SK-N-DZ (cell line): ENCODE measurements at regions not wholly inside any gene's neighbourhood (a gene's known extent, or its start where the extent isn't known, plus 50 kb on each side); places are given as distances from the start of the nearest gene placed in this dataset.

Experiments
- DNase-seq: peaks from one replicate; pipeline ENCODE4 v3.0.0-alpha.2; 2015; ENCODE audit warnings: low spot score

GRCh38 chr22:46053563-46054090 is 76.7 kb upstream of the WNT7B start:
- no peak for DNase-seq

DNA sequence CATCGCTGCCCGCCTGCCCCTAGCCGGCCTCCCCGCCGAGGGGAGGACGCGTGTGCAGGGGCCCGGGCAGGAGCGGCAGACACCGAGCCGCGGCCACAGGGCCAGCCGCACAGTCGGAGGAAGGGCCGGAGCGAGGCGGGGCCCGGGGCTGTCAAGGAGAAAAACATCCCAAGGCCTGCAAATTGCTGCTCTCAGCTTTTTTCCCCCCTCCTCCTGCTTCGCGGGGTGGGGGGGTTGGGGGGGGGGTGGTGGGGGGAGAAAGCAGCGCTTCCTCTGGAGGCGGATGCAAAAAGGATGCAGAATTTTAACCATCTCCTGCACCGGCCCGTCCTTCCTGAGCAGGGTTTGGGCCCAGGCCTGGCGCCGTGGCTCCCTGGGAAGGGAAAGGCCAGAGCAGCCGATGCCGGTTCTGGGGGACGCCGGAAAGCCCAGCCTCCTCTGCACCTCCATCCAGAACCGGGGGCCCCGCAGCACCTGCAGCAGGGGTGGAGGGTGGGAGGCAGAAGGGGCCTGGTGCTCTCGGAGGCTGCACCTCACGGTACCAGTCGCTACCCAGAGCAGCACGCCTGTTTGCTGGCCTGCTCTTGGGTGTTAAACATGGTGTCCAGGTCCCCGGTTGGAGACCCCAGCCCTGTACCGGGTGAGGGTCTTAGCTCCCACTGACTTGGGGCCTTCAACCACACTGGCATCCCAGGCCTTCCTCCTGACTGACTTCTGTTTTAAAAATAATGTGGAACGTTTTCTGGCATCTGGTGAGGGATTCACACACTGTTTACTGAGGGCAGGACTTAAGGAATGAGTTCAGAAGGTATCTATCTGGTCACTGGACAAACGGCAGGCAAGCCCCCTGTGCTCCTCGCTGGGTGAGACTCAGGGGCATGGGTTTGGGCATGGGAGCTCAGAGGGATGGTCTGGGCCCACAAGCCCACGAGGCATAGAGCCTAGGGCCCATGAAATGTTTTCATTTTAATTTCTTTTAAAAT is 77.4 kb upstream of the WNT7B start:
- no peak for DNase-seq

GRCh38 chr22:46055181-46055875 is 78.4 kb upstream of the WNT7B start:
- no peak for DNase-seq

DNA sequence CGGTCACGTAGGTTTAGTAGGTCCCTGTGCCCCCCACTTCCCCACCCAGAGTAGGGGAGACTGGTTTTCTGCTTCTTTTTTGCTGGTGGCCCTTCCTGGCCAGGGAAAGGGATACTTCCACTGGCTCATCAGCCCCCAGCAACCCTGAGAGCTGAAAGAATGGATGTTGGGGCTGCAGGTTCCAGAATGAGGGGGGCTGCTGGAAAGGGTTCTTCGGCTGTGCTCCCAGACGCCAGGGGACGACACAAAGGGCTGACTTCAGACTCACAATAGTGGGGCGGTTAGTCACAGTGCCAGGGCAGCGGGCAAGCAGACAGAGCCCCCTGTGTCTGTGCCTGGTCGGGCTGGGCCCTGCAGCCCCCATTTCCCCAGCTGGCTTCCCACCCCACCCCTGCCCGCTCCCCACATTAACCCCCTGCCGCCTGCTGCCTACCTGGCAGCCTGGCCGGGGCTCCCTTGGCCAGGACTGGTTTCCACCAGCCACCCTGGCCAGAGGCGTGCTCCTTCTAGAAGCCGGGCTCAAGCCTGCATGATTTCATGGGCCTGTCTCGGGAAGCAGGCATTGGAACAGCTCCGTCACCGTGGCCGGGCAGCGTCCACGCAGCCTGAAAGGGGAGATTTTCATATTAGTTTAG is 79.1 kb upstream of the WNT7B start:
- DNase-seq: no peak

GRCh38 chr22:46056546-46057245 is 79.7 kb upstream of the WNT7B start:
- DNase-seq: no peak

DNA sequence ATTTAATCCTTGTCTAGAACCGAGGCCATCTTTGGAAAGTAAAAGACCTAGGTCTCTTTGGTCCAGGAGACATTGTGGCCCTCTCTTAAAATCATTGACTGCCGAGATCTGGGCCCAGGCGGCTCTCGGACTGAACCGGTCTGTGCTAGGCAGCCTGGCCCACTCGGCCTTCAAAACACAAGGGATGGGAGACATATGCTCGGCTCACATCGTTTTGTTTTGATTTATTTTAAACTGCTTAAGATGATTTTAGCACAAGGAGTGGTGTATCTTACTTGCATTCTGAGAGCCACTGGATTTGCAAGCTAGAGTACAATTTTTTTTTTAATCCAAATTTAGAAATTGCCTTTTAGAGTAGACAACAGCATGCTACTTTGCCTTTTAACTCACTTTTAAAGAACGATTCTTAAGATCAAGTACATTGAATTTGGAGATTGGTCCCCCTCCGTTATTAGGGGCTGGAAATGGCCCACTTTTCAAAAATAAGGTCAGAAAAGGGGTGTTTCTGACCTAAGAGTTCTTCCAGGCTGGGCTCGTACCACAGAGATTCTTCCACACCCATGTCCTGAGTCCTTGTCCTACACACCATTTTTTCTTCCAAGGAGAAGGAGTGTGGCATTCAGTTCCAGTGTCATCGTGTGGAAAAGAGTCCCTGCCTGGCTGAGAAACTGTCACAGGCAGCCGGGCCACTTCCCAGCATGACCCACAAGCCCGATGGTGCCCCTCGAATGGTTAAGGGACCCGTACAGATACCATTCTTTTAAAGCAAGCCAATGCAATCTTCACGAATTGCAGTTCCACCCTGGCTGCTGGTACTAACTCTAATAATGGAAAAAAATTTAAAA is 80.5 kb upstream of the WNT7B start:
- no peak for DNase-seq

GRCh38 chr22:46058091-46058420 is 81.1 kb upstream of the WNT7B start:
- DNase-seq: no peak

- DNase-seq: no peak
Observed at GRCh38 chr22:46058591-46059519, 81.9 kb upstream of the WNT7B start.

DNA sequence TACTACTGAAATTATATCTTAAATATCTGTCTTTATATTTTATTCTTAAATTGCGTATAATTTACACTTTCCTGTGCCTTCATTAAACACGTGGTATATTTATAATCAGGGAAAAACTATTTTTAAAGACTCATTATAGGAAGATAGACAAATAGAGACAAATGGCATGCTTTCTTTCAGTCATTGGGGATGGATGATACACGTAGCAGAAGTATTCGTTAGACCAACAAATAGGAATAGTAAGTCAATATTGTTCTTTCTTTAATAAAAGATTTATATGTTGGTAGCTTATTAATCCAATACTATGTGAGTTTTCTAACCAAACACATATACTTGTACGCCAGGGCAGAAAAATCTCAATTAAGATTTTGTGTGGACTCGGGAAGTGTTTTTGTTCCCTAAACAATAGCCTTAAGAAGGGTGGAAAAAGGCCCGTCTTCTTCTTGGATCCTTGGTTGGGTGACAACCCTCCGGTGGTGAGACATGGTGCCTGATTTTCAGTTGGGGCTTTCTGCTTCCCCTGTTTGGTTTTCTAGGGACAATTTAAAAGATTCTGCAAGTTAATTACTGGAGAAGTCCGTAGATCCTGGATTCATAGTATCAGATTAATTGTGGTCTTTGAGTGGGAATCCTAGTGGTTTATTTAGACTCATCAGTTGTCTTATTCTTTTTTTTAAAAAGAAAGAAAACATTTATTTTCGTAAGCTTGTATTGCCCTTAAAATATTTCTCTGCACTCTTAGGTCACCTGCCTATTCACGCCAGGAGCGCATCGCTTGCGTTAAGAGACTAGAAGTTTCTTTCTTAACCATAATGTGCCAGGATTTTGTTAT is 83.5 kb upstream of the WNT7B start:
- no peak for DNase-seq

- no peak for DNase-seq
Observed at GRCh38 chr22:46061124-46061500, 84.2 kb upstream of the WNT7B start.

DNA sequence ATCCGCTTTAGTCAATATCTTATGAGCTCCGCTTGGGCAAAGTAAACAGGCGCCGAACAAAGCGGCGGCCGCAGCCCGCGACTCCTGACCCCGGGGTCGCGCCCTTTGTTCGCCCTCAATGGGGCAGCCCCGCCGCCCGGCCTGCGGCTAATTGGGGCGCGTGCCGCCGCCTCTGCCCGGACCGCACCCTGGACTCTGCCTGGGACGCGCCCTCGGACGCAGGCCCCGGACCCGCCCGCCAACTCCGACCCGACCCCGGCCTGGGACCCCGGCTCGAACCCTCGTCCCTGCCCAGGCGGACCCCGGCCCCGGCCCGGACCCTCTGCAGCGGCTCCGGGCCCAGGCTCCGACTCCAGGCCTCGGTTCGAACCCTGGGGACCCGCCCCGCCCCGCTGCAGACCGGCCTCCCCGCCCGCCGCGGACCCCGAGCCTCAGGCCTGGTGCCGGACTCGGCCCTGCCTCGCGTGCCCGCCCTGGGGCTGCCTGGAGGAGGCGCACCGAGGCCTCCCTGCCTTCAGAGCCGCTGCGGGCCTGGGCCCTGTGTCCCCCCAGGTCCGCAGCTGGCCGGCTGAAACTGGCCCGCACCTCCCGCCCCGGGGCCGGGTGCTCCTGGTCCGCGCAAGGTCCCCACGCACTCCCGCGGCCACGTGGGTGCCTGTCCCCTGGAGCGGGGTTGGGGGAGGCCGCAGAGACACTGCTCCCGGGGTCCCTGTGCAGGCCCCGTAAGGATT is 84.7 kb upstream of the WNT7B start:
- DNase-seq: no peak

DNA sequence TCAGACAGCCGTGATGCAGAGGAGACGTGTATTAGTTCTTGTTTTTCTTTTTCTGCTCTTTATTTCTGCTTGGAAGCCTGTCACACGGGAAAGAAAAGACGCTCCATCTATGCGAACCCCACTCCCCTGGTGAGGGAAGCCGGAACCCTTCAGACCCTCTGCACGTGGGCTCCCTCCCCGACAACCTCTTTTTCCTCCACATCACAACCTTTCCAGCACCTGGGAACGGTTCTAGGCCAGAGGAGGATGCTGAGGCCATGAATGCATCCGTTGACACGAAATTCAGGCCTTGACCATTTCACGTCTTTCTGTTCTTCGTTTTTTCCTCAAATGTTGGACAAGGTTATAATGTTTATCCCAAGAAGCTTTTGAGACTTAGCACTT is 85.3 kb upstream of the WNT7B start:
- no peak for DNase-seq

DNA sequence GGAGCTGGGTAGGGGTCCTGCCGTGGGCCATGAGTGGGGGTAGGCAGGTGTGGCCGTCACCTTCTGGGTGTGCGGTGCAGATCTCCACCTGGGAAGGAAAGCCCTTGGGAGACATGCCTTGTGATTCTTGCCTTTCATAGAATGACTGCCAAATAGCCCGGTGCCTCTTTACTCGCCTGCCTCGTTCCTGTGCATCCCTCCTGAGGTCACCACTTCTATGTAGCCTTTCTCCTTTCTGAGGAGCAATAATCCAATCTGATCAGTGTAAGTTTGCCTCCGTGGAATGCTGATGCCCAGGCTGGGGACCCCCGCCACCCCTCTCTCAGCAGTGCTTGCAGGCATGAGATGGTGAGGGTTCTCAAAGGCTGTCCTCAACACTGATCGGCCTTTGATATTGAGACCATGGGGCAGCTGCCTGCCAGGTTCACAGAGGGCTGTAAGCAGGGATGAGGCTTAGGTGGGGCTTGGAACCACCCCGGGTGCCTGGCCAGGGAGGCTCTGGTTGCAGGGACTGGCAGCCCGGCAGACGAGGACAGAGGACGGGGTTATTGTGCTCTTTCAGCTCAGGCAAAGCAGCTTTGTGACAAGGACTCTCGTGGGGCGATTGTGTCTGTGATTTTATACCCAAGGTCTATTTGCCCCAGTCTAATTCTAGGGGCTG is 86.1 kb upstream of the WNT7B start:
- no peak for DNase-seq

DNA sequence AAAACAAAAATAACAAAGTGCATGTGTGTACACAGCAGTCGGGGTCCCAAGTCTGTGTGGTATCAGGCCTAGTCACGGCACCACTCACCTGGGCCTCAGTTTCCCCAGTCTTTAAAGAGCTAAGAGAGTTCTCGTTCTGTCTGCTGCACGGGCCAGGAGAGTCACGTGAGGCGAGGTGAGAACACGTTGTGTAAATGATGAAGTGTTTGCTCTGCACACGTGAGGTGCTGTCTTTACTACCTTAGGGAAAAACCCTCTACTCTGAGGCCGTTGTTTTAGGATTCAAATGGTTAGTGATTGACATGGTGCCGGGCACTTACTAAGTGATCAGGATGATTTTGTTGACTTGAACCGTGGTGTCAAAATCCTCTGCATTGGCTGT is 86.5 kb upstream of the PPARA start:
- no peak for DNase-seq

DNA sequence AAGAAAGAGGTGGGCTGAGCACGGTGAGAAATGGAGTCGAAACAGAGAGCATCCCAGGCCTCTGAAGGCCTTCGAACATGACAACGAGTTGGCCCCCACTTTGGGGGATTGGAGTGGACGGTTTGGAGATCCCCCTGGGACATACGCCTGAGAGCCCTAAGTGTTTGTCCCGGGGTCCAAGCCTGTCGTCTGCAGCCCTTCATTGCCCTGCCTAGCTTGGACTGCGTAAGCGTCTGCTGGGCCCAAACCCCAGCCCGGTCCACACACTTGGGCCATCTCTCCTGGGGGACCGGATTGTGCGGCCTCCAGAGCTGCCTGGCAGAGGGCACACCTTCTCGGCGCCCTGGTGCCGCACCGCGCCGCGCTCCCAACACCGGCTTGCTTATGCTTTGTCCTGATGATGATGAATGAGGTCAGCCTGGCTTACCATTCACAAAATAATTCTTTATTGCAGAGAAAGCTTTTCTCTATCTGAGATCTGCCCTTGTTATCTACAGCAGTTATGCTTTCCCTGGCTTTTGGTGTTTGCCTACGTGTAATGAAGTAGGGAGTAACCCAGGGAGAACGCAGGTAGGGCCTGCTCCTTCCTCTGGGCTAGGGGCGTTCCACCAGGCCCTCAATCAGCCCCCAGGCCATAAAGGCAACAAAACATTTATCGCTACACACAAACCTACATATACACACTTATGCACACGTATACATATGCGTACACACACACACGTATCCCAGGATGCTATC is 85.9 kb upstream of the PPARA start:
- no peak for DNase-seq

DNA sequence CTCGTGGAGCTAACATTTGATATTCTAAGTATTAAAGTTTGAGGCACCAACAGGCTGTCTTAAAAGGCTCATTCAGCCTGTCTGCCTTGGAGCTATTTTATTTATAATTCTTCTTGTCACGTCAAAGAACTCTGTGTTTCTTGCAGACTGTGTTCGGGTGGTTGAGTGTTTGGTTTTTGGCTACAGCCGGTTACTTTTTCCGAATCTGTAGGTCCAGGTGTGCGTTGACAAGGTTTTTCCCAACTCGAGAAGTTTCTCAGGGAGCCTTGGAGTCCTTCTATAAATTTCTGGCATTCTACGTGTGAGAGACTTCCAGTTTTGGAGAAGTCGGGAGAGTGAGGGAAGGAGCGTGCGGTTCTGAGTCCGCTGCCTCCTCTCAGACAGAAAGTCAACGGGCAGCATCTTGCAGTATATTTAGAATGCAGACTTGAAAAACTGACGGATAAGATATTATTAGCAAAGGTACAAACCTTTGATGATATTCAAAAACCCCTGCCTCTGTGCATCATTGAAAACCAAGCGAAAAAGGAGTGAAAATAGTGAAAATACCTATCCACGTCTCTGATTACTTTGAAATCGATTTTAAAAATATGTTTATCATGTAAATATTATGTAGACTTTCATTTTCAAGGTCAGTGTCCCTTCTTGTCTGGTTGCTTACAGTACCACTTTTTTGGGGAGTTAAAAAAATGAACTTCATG is 85.2 kb upstream of the PPARA start:
- no peak for DNase-seq
